Stimulated activated CD4-positive, alpha-beta T cell treated with anti-CD3 and anti-CD28 coated beads, Interleukin-4, amount 100 ng/mL, for 1 hour (primary cell): ENCODE measurements at regions not wholly inside any gene's neighbourhood (a gene's known extent, or its start where the extent isn't known, plus 50 kb on each side); places are given as distances from the start of the nearest gene placed in this dataset.
"Not testable (repeated sequence)": the region's sequence is repeated elsewhere in the genome, so short reads cannot be mapped to it uniquely, and the experiment has no call there.

Experiments
- DNase-seq: peaks from one replicate; pipeline ENCODE4 v3.0.0-alpha.2; 2020

DNA sequence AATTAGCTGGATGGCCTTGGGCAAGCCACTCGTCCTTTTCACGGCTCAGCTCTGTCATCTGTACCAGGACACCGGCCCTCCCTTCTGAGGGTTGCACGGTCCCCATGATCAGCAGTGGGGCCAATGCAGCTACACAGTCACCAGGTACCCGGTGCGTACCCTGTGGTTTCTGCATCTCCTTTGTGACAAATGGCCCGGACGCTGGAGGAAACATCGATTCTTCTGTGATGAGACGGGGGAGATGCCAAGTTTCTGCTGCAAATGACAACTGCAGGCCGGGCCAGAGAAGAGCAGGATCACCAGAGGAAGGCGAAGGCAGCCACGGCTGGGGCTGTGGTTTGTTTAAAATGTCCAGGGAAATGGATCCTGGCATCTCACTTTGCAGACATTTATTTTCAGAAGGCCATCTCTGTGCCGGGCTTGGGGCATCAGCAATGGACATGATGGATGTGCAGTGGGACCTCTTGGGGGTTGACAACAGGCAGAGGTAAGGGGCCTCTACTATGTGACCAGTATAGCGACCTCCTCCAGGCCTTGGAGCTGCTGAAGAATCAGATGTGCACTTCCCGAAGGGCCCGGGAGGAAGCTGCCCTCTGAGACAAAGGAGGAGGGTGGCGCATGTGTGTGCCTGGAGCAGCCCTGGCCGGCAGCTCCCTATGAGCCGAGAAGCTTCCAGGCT lies 221.9 kb upstream of the C1orf174 start:
- no peak for DNase-seq

DNA sequence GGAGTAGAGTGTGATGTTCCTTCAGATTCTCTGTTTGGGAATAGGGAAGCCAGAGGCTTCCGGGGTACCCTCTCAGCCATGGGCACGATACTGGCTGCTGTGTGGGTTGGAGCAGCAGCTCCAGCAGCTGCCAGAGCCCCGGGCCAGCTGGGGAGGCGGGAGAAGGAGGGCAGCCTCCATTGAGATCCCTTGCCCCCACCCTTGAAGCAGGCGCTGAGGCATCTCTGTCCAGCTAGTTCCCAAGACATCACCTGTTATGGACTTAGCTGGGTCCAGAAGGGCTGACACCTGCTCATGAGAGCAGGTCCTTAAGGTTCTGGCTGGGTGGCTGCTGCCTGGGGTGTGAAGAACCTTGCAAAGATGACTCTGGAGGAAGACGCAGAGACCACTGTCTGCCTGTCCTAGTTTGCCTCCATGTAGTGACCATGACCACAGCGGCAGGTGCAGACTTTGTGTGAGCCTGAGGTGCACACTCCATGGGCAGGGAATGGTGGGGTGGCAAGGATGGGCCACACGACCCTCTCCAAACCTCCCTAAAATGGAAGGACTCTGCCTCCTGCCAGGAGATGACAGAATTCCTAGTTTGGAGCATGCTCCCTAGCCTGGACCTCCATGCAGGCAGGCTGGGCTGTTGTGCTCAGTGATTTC lies 222.6 kb upstream of the C1orf174 start:
- no peak for DNase-seq

DNA sequence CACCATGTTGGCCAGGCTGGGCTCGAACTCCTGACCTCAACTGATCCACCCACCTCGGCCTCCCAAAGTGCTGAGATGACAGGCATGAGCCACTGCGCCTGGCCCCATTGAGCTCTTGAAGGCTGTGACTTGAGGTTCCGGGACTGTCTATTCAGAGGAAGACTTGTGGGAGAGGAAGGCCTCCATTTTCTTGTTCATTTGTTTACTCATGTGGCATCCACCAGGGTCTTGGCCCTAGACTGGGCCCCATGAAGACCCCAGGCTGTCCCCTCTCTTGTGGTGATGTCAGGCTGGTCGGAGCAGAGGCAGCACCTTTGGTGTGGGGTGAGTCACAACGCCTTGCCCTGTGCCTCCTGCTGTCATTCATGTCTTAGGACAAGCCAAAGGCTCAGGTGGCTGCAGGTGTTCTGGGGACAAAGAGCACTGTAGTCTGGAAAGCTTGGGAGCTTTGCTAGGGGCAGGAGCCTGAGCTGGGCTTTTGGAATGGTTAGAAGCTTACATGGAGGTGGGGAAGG lies 224.6 kb upstream of the C1orf174 start:
- DNase-seq, result no peak

DNA sequence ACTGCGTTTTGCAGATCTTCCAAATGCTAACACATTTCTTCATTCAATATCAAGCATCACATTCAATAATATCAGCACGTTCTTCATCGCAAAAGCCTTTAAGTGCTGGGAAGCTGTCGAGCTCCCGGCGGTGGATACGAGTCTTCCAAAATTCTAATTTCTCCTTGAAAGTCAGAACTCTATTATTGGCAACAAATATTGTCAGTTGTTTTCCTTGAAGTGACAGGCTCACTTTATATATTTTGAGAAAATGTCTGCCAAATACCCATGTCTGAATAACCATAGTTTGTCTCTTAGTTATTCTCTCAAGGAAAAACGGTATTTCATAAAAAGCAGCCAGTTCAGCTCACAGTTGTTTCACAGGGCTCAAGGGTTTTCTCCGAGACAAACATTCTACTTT lies 226.2 kb upstream of the C1orf174 start:
- DNase-seq, result no peak

DNA sequence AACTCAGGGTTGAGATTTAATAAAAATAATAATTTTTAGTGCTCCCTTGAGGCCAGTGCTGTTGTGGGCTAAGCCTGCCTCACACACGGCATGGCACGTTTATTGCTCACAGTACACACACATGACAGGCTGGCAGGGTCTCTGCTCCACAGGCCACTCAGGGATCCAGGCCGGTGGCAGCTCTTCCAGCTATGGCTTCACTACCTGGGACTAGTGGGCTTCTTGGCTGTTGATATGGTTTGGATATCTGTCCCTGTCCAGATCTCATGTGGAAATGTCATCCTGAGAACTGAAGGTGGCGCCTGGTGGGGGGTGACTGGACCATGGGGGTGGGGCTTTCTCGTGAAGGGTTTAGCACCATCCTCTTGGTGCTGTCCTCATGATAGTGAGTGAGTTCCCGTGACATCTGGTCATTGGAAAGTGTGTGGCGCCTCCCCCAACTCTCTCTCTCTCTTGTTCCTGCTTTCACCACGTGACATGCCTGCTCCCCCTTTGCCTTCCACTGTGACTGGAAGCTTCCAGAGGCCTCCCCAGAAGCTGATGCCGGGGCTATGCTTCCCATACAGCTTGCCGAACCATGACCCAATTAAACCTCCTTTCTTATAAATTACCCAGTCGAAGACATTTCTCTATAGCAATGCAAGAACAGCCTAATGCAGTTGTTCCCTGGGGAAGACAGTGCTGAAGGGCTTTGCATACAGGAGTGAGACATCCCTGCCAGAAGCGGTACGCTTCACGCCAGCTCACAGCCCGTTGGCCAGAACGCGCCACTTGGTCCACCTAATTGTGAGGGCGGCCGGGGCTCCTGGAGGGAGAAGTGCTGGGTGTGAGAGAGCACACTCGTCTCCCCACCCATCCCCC lies 226.9 kb upstream of the C1orf174 start:
- DNase-seq, result no peak

DNA sequence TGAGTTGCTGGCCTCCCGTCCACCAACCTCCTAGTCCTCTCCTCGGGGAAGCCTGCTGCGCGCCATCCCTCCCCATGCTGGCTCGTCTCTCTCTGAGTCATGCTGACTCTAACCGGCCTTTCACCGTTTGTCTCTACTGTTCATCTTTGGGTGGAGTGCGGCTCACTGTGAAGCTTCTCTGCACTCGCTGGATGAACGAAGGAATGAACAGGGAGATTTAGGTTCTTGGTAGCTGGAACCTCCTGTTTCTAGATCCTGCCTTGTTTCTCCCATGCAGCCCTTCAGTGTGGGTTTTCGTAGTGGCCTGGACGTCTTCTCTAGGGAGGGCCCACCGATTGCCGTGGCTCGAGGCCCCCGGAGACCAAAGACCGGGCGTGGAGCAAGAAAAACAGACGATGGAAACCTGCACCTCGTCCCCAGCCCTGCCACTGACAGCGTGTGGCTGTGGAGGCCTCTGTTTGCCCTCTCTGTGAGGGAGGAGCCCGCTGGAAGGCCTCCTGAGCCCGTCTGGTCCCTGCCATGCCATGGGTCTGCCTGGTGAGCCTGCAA lies 227.6 kb upstream of the C1orf174 start:
- DNase-seq, result no peak

DNA sequence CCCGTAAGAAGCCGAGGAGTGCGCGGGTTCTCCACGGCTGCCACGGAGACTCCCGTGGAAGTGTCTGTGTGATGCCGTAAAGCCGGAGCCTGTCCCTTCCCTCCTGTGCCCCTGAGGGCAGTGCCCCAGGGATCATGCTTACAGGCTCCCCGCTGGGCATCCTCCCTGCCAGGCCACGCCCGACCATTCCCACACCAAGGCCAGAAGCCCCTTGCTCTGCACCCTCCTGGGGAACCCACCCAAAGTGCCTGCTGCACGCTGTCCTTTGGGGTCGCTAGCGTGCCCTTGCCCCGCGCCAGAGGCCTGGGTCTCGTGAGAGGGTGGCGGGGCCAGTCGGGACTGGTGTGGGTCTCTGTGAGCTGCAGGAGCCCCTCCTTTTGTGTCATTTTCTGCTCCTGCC lies 228.5 kb upstream of the C1orf174 start:
- DNase-seq, result no peak

DNA sequence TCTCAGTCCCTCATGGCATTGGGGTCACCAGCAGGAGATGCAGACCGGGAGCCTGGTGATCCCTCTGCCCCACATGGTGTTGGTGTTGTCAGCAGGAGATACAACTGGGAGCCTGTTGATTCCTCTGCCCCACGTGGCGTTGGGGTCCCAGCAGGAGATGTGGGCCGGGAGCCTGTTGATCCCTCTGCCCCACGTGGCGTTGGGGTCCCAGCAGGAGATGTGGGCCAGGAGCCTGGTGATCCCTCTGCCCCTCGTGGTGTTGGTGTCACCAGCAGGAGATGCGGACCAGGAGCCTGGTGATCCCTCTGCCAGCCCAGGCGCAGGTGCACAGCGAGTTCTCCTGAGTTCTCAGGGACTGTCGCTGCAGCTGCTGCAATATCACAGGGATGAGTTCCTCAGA lies 229.6 kb upstream of the C1orf174 start:
- no peak for DNase-seq

DNA sequence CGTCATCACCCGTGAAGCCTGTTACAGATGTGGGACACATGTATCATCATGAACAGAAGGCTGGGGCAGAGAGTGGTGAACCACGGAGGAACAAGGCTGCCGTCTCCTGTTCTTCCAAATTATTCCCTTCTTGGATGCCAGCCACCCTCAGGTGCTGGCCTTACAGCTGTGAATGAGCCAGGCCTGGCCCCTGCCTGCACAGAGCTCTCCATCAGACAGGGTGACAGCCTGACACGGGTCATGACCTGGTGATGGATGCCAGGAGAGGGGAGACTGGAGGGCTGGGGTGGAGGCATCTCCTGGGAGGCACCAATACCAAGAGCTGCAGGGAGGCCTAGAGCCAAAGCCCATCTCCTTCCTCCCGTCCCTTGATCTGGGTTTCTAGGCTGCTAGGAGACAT lies 230.0 kb upstream of the C1orf174 start:
- DNase-seq, result no peak

DNA sequence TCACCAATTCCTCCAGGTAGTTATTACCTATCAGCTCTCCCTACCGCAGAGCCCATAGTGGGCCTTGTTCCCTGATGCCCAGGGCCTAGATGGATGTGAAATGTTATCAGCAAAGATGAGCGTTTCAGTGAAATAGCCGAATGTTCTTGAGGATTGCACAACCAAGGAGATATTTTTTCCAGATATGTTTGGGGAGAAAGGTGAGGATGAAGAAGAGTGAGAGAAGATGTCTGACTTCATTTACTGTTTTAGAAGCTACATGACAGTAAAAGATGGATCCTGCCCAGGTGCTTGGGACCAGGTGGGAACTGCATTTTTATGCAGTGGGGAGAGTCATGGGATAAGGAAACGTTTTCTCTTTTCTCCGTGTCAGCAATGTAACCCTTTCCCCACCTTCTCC lies 231.7 kb upstream of the C1orf174 start:
- DNase-seq, result no peak

DNA sequence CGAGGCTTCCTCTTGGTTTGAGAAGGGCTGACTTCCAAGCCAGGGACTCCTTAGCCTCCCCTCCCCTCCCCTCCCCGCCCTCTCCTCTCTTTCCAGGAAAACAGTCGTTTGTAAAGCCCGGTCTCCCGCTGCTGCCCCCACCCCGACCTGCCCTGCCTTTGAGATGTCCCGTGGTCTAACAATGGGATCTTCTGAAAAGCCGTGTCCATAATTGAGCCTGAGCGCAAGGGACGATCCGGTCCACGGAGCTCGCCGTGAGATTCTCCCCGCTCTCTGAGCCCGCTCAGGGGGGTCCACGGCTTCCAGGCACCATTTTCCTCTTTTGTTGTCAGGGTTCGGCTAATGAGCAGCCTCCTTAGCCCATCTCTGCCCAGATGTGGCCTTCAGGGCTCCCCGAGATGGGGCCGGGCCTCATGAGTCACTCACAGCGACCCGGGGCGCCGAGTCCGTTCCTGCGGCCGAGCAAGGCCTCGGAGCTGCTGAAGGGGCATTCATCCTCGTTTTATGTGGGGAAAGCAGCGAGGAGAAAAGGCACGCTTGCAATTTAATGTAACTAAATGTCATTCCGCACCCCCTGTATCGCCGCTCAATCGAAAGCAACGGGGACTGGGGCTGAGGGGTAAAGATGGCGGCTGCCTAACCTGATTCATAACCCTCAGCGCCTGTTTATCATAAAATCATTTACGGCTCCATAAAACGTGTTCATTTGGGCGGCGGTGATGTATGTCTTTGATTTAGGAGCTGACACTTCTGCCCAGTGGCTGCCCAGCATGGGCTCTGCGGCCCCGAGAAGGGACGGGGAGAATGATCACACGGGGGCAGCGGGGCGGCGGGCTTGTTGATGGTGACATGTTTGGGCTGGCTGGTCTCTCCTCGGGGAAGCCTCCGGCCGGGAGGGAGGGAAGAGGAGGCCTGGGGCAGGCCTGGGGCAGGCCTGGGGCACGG lies 232.6 kb upstream of the C1orf174 start:
- DNase-seq, result no peak

DNA sequence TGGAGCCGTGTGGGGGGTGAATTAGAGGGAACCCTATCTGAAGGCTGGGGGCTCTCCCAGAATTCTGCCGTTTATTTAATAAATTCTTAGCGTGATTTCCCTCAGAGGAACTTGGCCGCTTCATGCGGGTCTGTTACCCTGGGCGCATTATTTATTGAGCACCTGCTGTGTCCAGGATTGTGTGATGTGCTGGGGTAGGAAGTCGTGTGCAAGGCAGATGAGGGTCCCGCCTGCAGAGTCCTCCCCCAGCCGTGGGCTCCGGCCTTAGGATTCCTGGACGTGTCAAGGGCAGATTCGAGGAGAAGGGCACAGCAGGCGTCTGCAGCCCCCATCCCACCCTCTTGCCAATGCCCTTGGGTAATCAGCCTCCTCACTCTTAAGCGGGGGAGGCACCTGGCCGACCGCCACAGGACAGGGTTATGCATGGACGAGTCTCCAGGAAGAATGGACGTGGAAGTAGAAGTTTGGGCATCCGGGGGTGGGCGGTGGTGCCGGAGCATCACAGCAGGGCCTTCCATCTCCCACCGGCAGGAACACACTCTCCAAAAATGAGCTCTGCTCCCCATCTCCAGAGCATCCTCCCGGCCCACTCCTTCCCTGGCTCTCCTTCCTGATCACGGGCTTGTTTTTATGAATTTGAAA lies 233.3 kb upstream of the C1orf174 start:
- no peak for DNase-seq

DNA sequence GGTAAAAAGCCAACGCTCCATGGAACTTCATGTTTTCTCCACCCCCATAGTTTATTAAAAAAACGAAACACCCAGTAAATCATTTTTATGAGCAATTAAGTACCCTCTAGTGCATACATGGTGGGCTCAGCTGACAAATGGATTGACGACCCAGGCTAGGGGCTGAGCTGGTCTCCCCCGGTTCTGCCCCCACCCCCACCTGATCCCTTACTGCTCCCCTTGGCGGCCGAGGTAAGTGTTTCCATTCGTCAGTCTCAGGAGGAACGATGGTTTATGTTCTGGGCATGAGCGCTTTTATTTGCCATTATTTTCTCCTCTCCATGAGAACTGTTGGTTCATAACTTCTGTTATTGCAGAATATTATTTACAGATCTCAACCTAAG lies 233.9 kb upstream of the C1orf174 start:
- DNase-seq, result no peak

DNA sequence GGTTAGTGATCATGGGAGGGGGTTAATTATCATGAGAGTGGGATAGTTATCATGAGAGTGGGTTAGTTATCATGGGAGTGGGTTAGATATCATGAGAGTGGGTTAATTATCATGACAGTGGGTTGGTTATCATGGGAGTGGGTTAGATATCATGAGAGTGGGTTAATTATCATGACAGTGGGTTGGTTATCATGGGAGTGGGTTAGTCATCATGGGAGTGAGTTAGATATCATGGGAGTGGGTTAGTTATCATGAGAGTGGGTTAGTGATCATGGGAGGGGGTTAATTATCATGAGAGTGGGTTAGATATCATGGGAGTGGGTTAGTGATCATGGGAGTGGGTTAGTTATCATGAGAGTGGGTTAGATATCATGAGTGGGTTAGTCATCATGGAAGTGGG lies 235.8 kb upstream of the C1orf174 start:
- DNase-seq, result not testable (repeated sequence)

DNA sequence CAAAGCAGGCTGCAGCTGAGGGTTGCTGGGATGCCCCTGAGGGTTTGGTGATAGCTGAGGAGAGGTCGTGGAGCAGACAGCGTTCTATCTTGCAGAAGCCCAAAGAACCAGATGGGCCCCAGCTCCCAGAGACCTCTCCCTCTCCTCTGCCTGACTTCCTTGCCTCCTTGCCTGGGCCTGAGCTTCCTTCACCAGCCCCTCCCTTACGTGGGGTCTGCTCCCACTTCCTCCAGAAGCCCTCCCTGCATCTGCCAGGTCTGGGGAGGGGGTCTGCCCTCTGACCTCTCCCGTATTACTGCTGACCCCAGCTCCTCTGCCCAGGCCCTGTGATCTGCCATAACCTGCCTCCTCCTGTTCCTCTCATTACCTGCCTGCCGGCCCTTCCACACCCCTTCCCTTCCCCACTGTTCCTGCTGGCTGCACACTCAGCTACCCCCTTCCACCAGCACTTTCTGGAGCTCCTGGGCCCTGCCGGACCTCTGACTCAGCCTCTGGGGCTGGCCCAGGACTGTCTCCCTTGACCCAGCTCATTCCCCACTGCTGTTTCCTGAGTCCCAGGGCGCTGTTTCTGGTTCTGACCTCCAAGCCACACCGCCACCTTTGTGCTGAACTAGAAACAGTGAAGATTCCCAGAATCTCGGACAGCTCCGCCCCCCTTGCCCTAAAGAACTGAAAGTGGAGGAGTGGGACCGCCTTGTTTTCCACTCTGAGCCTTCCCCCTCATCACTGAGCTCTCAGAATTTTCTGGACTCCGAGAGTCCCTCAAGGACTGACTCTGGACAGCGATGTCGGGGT lies 237.7 kb upstream of the C1orf174 start:
- DNase-seq, result no peak

DNA sequence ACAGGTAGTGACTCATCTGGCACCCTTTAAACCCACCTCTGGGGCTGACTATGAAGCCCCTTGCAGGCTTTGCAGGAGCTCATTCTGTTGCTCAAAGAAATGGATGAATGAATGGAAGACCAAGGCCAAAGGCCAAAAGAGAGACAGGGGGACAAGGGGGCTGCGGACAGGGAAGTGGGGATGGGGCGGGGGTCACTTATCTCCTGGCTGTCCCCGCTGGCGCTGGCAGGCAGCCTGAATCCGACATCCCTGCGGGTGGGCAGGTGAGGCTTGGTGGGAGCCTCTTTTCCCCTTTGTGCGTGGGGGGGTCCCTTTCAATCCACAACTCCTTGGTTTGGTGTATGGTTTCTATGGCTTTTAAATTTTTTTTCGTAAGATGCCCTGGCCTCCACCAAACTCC lies 239.6 kb upstream of the C1orf174 start:
- DNase-seq, result no peak

DNA sequence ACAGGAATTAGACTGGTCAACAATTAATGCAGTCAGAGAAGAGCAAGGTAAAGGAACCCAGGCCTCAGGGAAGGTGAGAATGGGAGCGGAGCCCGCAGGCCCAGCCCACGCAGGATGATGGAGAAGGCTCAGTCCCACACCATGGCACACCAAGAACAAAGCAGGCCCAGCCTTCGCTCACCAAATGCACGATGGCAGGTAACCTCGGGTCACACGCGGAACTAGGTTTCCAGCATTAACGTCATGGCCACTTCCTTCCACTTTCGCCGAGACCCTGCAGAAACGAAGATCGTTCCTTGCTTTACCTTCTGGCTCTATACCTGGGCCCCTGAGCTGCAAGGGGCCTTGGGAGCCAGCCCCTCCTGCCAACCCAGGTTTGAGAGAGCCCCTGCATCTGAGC lies 240.2 kb upstream of the C1orf174 start:
- DNase-seq, result no peak

DNA sequence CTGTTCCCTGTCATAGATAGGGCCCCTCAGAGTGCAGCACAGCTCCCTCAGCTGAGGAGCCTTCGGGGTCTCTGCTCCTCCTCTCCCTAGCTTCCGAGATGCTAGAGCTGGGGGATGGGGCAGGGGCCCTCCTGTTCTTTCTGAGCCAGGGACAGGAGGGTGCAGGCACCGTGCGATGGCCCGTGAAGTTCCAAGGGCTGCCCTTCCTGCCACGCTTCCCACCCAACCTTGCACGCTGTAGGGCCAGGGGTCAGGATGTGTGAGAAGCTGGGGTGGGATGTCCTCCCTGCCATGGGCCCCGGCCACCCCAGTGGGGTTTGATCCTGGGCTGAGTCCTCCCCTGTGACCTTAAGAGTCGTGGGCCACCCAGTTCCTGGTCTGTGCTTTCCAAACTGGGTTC lies 240.7 kb upstream of the C1orf174 start:
- DNase-seq, result no peak

DNA sequence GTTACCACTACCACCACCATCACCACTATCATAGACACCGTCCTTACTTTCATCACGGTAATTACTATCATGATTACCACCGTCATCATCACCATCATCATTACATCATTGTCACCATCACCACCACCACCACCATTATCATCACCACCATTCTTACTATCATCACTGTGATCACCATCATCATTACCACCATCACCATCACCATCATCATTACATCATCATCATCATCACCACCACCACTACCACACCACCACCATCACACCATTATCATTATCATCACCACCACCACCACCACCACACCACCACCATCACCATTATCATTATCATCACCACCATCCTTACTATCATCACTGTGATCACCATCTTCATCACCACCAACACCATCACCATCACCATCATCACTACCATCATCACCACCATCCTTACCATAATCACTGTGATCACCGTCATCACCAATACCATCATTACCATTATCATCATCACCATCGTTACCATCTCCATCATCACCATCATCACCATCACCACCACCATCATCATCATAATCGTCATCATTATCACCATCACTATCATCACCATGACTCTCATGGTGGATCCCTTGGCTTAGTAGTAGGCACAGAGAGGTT lies 244.4 kb upstream of the C1orf174 start:
- no peak for DNase-seq

DNA sequence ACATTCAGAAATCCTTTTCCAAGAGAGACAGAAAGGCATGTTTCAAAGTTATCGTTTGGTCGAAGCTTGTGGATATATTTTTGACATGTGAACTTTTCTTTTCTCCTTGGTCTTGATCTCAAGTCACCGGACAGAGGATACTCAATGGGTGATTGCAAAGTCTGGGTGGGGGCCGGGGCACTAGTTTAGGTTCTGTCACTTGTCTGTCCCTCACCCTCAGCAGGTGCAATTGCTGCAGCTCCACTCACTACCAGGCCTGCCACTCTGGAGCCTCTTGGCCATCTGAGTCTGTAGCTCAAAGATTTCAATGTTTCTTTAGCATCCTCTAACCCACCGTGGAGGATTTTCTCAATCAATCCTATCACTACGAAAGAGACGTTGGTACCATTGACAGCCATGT lies 246.0 kb upstream of the C1orf174 start:
- no peak for DNase-seq

DNA sequence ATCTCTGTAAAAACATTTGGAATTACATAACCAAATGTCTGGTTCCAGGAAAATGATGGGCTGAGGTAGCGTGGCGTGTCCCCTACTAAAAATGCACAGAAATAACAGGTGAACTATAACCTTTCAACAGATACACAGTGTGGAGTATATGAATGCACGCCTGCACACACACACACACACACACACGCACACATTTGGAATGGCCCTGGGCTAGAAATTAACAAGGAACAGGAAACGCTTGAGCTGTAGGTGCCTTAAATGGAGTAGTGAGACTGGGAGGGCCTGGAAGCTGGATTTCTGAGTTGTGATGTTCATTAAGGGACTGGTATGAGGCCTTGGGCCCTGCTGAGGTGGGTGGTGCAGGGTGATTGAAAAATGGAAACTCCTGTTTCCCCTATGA lies 246.5 kb upstream of the C1orf174 start:
- DNase-seq, result no peak
